HepG2 (cell line): ENCODE measurements at regions not wholly inside any gene's neighbourhood (a gene's known extent, or its start where the extent isn't known, plus 50 kb on each side); places are given as distances from the start of the nearest gene placed in this dataset.

ENCODE experiments used
- ATAC-seq: fragments of 200-7000 bp; cut with Tn5 transposase; 3 replicates; pipeline ENCODE4 v1.9.1; 2020; ENCODE audit warnings: mild to moderate bottlenecking, moderate library complexity
- BruUV-seq: library from RNA; stranded (reverse); fragments of 400-500 nt; replicated peaks from 2 replicates; lab custom pipeline; 2021; lab: Mats Ljungman, UMichigan
- CTCF ChIA-PET: fragments of 300-600 bp; formaldehyde crosslinking; extraction: SDS; loops from one replicate; lab custom pipeline; 2021; ENCODE audit warnings: low total read pairs, inconsistent platforms, low intra/inter-chr PET ratio; lab: Yijun Ruan, JAX
- POLR2A ChIA-PET: fragments of 350-600 bp; sonication (Branson Sonifier 250); formaldehyde crosslinking; loops from one replicate; lab custom pipeline; 2020; ENCODE audit warnings: antibody characterized with exemption, inconsistent platforms; lab: Yijun Ruan, JAX
- DNase-seq: peaks from one replicate; pipeline ENCODE4 v3.0.0-alpha.2; 2015; ENCODE audit warnings: low spot score
- FAIRE-seq: peaks from 3 replicates; lab custom pipeline; 2011; peaks lifted over from hg19 to GRCh38; lab: Jason Lieb, UNC
- H2AFZ ChIP-seq: one replicate; pipeline ENCODE4 v1.6.1; 2011; ENCODE audit warnings: low read length, inconsistent platforms
- H3K27ac ChIP-seq: fragments of 300-600 bp; 3 replicates; pipeline ENCODE4 v1.8.0; 2011; ENCODE audit warnings: mixed run types, mild to moderate bottlenecking, mixed read lengths, low read length, inconsistent platforms; ENCODE audit not compliant: insufficient read depth; ENCODE audit errors: extremely low read length
- H3K27me3 ChIP-seq, 2 experiments: fragments of 200-600 bp in 1 of 2; 2 replicates in 1 of 2; 3 replicates in 1 of 2; pipeline versions ENCODE4 v1.6.0 to v1.8.0; 2011; ENCODE audit warnings: low read length in 2 of 2, mild to moderate bottlenecking in 2 of 2, moderate library complexity in 2 of 2, inconsistent platforms in 1 of 2; ENCODE audit not compliant: insufficient read depth in 2 of 2, control insufficient read depth in 1 of 2
- H3K36me3 ChIP-seq, 2 experiments: fragments of 200-600 bp in 1 of 2; replicated peaks in 1 of 2; 2 replicates in 1 of 2; 3 replicates in 1 of 2; pipeline versions ENCODE4 v1.5.1 to v1.8.0; 2011; ENCODE audit warnings: low read length in 2 of 2, inconsistent platforms in 1 of 2; ENCODE audit not compliant: insufficient read depth in 2 of 2, control insufficient read depth in 1 of 2
- H3K4me1 ChIP-seq: 2 replicates; pipeline ENCODE4 v1.5.1; 2012; ENCODE audit warnings: low read length, inconsistent platforms; ENCODE audit not compliant: insufficient read depth
- H3K4me2 ChIP-seq: 2 replicates; pipeline ENCODE4 v1.6.0; 2011; ENCODE audit warnings: low read depth, low read length, inconsistent platforms
- H3K4me3 ChIP-seq, 3 experiments: fragments of 200-600 bp in 1 of 3; sonication (generic), shearing (Covaris generic) in 1 of 3; replicated peaks in 1 of 3; 2 replicates each; pipeline ENCODE4 v1.5.1; 2011 to 2016; ENCODE audit warnings: low read length in 3 of 3, inconsistent platforms in 2 of 3, low read depth in 2 of 3, mild to moderate bottlenecking in 2 of 3, control low read depth in 1 of 3, mixed read lengths in 1 of 3; ENCODE audit not compliant: insufficient read depth in 1 of 3
- H3K79me2 ChIP-seq: one replicate; pipeline ENCODE4 v1.6.1; 2011; ENCODE audit warnings: low read length, inconsistent platforms; ENCODE audit not compliant: insufficient read depth
- H3K9ac ChIP-seq: 2 replicates; pipeline ENCODE4 v1.6.0; 2011; ENCODE audit warnings: mild to moderate bottlenecking, low read depth, low read length, inconsistent platforms; ENCODE audit not compliant: insufficient read depth
- H3K9me3 ChIP-seq: 2 replicates; pipeline ENCODE4 v1.5.1; 2012; ENCODE audit warnings: mild to moderate bottlenecking, low read length
- H4K20me1 ChIP-seq: 2 replicates; pipeline ENCODE4 v1.6.0; 2011; ENCODE audit warnings: inconsistent platforms, mild to moderate bottlenecking, low read length, moderate library complexity; ENCODE audit not compliant: insufficient read depth
- ATM ChIP-seq: fragments of 450-650 bp; IDR thresholded peaks from 2 replicates; pipeline ENCODE4 v1.7.1; 2017; ENCODE audit warnings: mild to moderate bottlenecking, borderline replicate concordance
- CBX2 ChIP-seq, 2 experiments: fragments of 200-600 bp in 1 of 2; sonication (generic); formaldehyde crosslinking in 1 of 2; IDR thresholded peaks; 2 replicates each; pipeline versions ENCODE4 v1.7.0 to v1.8.1; 2018 to 2022; ENCODE audit warnings: low read depth in 2 of 2, low read length in 1 of 2, mild to moderate bottlenecking in 1 of 2, missing genetic modification reagents in 1 of 2
- EHMT2 ChIP-seq: fragments of 200-600 bp; sonication (generic); IDR thresholded peaks from 2 replicates; pipeline ENCODE4 v1.7.0; 2017; ENCODE audit warnings: antibody characterized with exemption, low read depth, low read length, borderline replicate concordance
- HCFC1 ChIP-seq: fragments of 150-350 bp; IDR thresholded peaks from 2 replicates; pipeline ENCODE4 v1.6.1; 2014; ENCODE audit warnings: low read depth, low read length
- MED8 ChIP-seq: sonication (generic); formaldehyde crosslinking; IDR thresholded peaks from 2 replicates; pipeline ENCODE4 v1.8.1; 2023; ENCODE audit warnings: mild to moderate bottlenecking, missing genetic modification reagents; ENCODE audit not compliant: insufficient replicate concordance
- NRL ChIP-seq: sonication (generic); formaldehyde crosslinking; IDR thresholded peaks from 2 replicates; pipeline ENCODE4 v1.5.0; 2020; ENCODE audit warnings: missing genetic modification reagents, mild to moderate bottlenecking, moderate library complexity, borderline replicate concordance
- POLR2A ChIP-seq, 2 experiments: IDR thresholded peaks; 2 replicates each; pipeline ENCODE4 v1.6.1; 2011; ENCODE audit warnings: low read depth in 2 of 2, low read length in 2 of 2, mild to moderate bottlenecking in 1 of 2, moderate library complexity in 1 of 2; ENCODE audit not compliant: insufficient read depth in 1 of 2
- RBAK ChIP-seq: sonication (generic); formaldehyde crosslinking; IDR thresholded peaks from 2 replicates; pipeline ENCODE4 v1.5.1; 2020; ENCODE audit warnings: mild to moderate bottlenecking, missing genetic modification reagents
- SETDB1 ChIP-seq: sonication (generic); formaldehyde crosslinking; IDR thresholded peaks from 2 replicates; pipeline ENCODE4 v1.5.1; 2020; ENCODE audit warnings: missing genetic modification reagents, mild to moderate bottlenecking, borderline replicate concordance
- SNRNP70 ChIP-seq: fragments of 200-400 bp; formaldehyde crosslinking; IDR thresholded peaks from 2 replicates; pipeline ENCODE4 v1.6.1; 2017; ENCODE audit warnings: mild to moderate bottlenecking, low read depth, low read length, moderate library complexity
- ZNF136 ChIP-seq: sonication (generic); formaldehyde crosslinking; IDR thresholded peaks from 2 replicates; pipeline ENCODE4 v1.8.1; 2022; ENCODE audit warnings: low read depth, mild to moderate bottlenecking, moderate library complexity, missing genetic modification reagents
- WGBS: methylation state at CpG from one replicate; pipeline ENCODE4 v1.1.6; 2017; ENCODE audit warnings: low lambda C conversion rate; 5-methylcytosine and 5-hydroxymethylcytosine counted together
- in situ Hi-C: cut with HindIII; loops from 2 replicates; pipeline ENCODE4 v1.10.0; 2017; ENCODE audit warnings: low pct_unique_long_range_greater_than_20kb; ENCODE audit not compliant: extremely low pct_ligation_motif_present
- intact Hi-C: fragments of 100-400 bp; cut with micrococcal nuclease; formaldehyde crosslinking; loops from one replicate; pipeline ENCODE4 v1.10.0; 2022; ENCODE audit not compliant: unreplicated experiment

DNA sequence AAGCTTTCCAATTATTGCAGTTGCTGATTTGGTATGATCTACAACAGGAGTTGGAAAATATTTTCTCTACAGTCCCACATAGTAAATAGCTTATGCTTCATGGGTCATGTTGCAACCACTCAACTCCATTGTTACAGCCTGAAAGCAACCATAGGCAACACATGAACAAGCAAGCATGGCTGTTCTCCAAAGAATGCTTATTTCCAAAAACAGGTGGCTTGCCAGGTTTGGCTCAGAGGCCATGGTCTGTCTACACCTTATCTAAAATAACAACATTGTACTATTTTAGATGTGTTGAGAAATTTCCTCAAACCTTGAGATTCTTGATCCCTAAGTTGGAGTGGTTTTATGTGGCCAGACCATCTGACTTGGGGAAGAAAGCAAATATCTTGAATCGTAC lies 153.9 kb upstream of the MPPED2 start:
- no peaks in the 10 kb centered on the region for H3K36me3 ChIP-seq
- no peaks in the 10 kb centered on the region for H4K20me1 ChIP-seq
- ATAC-seq (no peak), FAIRE-seq (no peak), DNase-seq (no peak)
- H3K27ac ChIP-seq: no peak overlapping the region
- no peak overlapping the region for H3K4me2 ChIP-seq
- no peak overlapping the region for H2AFZ ChIP-seq
- no peaks in the 10 kb centered on the region for H3K79me2 ChIP-seq
- CTCF ChIA-PET: no interaction called here
- no peaks in the 10 kb centered on the region for H3K9me3 ChIP-seq
- POLR2A ChIA-PET: no interaction called here
- no peaks in the 10 kb centered on the region for H3K4me1 ChIP-seq
- WGBS: 0% methylated on average over 1 of the region's 1 CpG
- TF ChIP-seq ATM (no peak), RBAK (CRISPR knock-in tag) (no peak), CBX2 (IDR thresholded peaks at IDR 0.05; ENCODE audit: low read depth, low read length) (no peak), CBX2 (CRISPR knock-in tag; IDR thresholded peaks at IDR 0.05; ENCODE audit: low read depth) (no peak), MED8 (CRISPR knock-in tag) (no peak), EHMT2 (no peak), HCFC1 (no peak), SETDB1 (CRISPR knock-in tag) (no peak), NRL (CRISPR knock-in tag) (no peak), POLR2A (IDR thresholded peaks at IDR 0.05; ENCODE audit: insufficient read depth in 1 of 2, low read depth in 2 of 2, low read length in 2 of 2) (no peak), SNRNP70 (no peak)
- H3K9ac ChIP-seq: no peak overlapping the region
- in situ Hi-C loops (no loop called here), intact Hi-C loops (no loop called here)
- BruUV-seq: no TSS peak
- H3K4me3 ChIP-seq: no peak overlapping the region
- no peaks in the 10 kb centered on the region for H3K27me3 ChIP-seq

DNA sequence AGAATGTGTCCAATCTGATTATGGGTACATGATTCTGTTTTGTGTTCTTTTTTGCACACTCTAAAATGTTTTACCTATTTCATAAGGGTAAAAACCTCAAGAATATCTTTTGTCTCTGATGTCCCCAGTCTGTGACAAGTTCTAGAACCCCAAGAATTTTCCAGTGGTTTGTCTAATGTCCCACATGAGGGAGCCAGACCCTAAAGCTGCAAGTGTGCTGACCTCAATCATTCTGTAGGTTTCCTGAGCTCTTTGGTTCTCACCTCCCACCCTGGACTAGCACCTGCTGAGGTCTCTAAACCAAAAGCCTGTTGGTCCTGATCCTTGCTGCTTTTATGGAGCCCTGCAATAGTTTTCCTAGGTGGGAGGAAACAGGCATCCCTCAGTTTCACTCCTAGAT lies 149.8 kb upstream of the MPPED2 start:
- H3K9me3 ChIP-seq: no peaks in the 10 kb centered on the region
- H3K4me1 ChIP-seq: no peaks in the 10 kb centered on the region
- no peak overlapping the region for H3K4me2 ChIP-seq
- CTCF ChIA-PET: interaction anchor here (0.6 kb wide), 1 partner anchor 182 kb away, joined by 3 read pairs; no protein-coding TSS in a partner anchor
- in situ Hi-C loops (no loop called here), intact Hi-C loops (no loop called here)
- no peak overlapping the region for H3K27ac ChIP-seq
- H4K20me1 ChIP-seq: no peaks in the 10 kb centered on the region
- no peak overlapping the region for H3K9ac ChIP-seq
- H2AFZ ChIP-seq: no peak overlapping the region
- DNase-seq (no peak), FAIRE-seq (no peak), ATAC-seq (no peak)
- H3K36me3 ChIP-seq: no peaks in the 10 kb centered on the region
- H3K4me3 ChIP-seq: no peak overlapping the region
- no peaks in the 10 kb centered on the region for H3K27me3 ChIP-seq
- POLR2A ChIA-PET: no interaction called here
- no peak for TF ChIP-seq ZNF136 (CRISPR knock-in tag)
- no peaks in the 10 kb centered on the region for H3K79me2 ChIP-seq
- BruUV-seq: no TSS peak
